ENCODE measurements at regions not wholly inside any gene's neighbourhood (a gene's known extent, or its start where the extent isn't known, plus 50 kb on each side); places are given as distances from the start of the nearest gene placed in this dataset.
"Not testable (repeated sequence)": the region's sequence is repeated elsewhere in the genome, so short reads cannot be mapped to it uniquely, and the experiment has no call there.

DNA sequence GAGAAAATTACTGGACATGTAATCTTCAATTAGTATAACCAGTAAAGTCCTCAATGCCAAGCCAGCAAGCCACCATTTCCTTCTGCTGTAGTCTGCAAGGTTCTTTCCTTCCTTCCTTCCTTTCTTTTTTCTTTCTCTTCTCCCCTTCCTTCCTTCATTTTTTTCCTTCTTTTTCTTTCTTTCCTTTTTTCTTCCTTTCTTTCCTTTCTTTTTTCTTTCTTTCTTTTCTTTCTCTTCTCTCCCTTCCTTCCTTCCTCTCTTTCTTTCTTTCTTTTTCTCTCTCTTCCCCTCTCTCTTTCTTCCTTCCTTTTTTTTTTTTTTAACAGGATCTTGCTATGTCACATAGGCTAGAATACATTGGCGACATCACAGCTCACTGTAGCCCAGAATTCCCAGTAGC, 369.8 kb downstream of the SEMA3D start:
- ATAC-seq, result no peak

DNA sequence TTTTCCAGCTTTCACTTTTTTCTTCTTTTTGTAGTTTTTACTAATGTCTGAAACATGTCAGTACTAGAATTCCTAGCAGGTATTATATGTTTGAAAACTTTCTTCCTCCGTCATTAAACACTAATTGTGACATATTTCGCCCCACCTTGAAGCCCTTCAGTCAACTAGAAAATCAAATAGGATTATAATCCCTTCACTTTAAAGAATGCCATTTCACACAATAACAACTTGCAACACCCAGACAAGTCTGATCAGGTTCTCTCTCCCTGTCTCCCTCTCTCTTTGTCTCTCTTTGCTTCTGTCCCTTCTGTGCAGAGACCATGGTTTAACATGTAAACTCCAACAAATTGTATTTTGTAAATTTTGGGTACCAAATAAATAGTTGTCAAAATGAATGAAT, 373.5 kb downstream of the SEMA3D start:
- peak; percentile 97 for ATAC-seq

DNA sequence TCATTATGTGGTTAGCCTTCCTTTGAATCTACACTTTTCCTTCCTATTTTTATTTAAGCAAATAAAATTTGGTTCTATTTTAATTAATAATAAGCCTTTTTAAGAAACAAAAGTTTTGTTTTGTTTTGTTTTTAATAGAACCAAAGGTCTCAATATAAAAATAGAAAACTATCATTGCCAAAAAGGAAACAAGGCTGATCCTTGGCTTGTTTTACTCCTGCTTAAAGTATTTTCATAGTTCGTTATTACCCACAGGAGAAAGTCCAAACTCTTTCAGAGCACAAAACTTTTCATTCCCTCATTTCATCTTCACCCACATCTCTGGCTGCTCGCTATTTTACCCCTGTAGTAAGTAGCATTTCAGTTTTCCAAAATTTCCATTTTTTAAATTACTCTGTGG, 374.8 kb downstream of the SEMA3D start:
- ATAC-seq, result no peak

DNA sequence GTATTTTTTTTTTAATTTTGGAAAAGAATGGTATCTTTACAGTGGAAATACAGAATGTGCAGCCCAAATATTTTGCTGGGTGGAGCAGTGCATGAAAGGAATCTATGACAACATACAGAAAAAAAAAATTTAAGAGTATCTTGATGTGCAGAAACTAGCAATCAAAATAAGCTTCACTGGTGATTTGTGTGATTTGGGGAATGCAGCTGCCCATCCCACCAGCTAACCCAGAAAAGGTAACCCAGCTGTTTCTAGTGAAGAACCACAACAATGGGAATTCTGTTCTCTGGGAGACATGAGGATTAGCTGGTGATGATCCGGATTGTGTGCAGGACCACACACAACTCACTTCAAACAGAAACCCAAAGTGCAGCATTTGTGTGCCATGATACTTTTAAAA, 375.5 kb downstream of the SEMA3D start:
- no peak for ATAC-seq

DNA sequence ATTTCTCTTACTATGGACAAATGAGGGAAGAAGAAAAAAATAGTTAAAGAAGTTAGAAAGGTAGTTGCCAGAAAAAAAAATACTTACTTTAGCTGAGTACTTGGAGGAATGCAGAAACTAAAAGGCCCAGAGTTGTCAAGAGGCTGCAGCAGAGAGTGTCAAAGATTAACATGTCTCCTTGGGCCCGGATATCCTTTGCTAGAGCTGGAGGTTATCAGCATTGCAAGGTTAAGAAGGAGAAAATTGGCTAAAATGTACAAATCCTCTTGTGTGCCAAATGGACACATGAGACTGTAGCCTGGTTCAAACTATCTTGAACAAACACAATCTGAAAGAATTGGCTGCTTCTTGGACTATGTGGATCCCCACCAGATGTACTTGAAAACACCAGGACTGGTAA, 377.0 kb downstream of the SEMA3D start:
- ATAC-seq, result no peak

DNA sequence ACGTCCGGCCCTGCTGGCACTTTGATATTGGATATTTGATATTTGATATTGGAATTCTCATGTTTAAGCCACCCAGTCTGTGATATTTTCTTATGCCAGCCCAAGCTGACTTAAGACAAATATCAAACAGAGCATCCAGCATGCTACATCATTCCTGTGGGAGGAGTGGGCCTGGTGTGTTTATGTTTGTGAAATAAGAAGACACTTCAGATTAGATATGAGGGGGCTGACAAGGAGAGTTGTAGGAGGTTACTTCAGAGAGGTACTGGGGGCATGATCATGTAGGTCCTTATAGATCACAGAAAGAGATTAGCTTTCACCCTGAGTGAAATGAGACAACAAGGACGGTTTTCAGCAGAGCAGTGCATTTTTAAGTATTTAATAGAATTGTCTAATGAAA, 382.9 kb downstream of the SEMA3D start:
- ATAC-seq, result no peak

DNA sequence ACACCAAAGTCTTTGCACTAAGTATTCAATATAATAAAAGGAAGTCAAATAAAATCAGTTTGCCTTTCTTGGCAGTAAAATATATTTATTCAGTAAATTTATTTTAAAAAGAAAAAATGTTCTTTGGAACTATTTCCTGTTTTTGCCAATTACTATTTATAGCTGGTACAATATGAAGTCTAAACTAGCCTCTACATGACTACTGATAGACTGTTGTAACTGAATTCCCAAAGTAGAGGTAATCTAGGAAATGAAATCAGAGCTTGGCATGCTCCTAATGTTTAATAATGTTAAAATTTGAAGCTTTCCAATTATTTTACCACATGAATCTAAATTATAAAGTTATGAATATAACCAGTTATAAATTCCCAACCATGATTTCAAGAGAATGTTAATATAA, 385.5 kb downstream of the SEMA3D start:
- no peak for ATAC-seq

DNA sequence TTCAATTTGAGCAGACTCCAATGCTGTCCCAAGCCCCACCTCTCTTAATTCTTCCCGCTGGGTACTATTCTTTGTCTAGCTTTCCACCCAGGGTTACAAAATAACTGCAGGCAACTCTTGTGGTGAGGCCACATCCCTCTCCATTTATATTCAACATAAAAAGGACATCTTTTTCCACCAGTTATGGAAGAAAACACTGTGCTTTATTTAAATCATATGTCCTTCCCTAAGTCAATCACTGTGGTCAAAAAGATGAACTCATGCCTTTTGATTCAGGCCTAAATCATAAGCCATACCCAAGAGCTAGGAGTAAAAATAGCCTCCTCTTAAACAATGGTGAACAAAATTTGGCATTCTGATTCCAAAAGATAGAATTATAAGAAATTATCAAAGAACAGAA, 386.0 kb downstream of the SEMA3D start:
- no peak for ATAC-seq

DNA sequence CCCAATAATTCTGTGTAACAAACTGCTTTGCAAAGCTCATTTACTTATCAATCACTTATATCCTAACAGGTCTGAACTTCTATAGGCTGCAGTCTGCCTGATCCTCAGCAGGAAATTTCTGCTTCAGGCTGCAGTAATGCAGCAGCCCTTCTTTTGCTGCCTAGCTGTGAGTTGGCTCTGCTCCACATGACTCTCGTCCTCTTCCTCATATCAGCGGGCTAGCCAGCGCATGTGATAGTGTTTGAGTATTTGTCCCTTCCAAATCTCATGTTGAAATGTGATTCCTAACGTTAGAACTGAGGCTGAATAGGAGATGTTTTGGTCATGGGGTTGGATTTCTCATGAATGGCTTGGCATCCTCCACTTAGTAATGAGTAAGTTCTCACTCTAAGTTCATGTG, 387.8 kb downstream of the SEMA3D start:
- ATAC-seq, result peak; percentile 68

DNA sequence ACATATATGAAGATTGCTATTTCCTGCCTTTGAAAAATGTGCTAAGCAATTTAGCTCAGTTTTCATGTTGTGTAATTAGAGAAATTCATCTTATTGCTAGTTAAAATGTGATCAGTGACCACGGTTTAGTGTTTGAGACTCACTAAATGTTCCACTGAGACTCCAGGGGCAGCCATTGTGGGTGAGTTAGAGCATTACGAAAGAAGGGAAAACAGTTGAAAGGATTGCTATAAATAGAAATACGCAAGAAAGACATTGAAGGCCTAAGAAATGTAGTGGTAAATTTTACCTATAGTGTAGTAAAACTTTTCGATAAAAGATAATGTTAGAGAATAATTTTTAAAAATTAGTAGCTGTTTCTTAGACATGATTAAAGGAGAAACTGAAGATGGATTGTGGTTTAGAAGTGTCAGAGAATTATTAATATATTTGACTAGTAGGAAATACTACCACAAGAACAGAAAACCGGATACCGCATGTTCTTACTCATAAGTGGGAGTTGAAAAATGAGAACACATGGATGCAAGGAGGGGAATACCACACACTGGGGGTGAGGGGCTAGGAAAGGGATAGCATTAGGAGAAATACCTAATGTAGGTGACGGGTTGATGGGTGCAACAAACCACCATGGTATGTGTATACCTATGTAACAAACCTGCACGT, 394.5 kb downstream of the SEMA3D start:
- no peak for ATAC-seq

DNA sequence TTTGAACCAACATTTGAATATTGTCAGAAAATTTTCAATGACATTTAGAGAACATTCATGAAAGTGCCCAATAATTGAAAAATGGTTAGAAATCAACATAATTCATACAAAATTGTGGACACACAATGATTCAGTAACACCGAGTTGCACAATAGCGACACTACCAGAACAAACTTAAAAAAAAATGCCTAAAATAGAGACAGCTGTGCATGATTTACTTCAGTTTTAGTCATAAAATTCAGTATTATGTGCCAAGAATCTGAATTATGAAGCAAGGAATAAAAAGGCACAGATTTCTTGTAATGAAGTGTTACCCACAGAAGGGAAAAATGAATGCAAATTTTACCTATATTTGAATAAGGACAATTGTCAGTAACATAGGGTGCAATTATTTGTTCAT, 396.0 kb downstream of the SEMA3D start:
- ATAC-seq, result no peak

DNA sequence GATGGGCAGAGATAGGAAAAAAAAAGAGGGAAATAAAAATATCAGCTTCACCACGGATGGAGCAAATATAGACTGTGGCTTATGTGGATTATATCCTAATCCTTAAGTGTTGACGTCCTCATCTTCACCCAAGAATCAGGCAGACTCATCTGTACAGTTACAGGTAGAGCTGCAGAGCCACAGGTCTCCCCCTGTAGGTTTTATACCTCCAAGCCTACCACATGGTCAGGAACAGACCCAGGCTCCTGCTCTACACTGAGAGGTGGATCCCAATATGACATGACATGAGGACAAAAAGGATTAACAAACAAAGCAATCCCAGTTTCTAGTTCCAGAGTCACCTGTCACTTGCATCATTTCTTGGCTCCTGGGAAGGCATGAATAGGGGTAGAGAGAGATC, 400.8 kb downstream of the SEMA3D start:
- ATAC-seq, result peak; percentile 13

DNA sequence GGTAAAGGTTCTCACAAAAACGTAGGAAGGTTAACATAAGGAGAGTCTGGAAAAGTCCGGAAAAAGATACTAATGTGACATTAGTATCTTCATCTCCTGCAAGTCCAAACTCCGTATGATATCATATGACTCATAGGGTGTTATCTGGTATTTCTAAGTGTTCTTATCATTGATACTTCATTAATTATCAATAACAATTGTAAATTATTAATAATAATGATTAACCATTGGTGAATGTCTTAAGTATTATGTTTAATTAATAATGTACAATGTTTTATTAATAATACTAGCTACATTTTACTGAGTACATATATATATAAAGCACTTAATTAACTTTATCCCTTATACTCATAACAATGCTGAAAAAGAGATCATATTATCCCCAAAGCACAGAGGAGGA, 402.4 kb downstream of the SEMA3D start:
- ATAC-seq, result no peak

DNA sequence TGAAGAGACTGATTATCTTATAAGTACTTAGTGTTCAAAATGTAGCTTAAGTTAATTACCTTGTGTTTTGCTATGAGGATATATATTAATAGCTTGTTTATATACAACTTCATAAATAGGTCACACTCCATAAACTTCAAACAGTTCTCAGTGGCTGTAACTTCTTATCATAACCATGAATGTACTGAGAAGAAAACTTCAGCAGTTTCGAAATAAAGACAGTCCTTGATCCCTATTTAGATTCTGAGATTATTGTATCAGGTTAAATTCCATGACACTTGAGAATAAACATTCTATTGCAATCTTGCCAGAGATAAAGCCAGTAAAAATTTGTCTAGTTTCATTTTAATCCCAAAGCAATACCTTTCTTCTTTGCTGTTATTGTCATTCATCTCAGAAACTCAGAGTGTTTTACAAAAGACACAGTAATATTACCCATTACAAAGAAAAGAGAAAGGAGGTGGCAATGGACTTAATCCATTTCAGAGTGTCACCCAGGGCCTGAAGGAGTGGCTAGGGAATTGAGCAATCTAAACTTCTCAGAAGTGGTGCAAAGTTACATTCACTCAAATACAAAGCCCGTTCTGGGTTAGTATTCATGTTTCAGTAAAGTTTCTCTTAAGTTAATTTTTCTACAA, 403.6 kb downstream of the SEMA3D start:
- ATAC-seq, result peak; percentile 48

DNA sequence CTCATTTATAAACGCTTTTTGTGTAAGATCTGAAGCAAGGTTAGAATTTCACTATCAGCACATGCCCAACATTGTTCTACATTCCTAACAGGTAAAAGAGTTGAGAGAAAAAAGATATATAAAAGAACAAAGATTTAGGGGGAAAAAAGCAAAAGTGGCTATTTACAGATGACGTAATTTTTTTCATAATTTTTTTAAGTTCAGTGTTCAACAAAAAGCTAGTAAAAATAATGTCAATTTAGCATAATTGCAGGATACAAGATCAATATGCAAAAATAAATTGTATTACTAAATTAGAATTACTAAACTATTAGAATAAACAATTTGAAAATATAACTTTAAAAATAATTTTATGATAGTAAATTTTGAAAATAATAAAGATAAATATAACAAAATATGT, 405.0 kb downstream of the SEMA3D start:
- ATAC-seq, result no peak

DNA sequence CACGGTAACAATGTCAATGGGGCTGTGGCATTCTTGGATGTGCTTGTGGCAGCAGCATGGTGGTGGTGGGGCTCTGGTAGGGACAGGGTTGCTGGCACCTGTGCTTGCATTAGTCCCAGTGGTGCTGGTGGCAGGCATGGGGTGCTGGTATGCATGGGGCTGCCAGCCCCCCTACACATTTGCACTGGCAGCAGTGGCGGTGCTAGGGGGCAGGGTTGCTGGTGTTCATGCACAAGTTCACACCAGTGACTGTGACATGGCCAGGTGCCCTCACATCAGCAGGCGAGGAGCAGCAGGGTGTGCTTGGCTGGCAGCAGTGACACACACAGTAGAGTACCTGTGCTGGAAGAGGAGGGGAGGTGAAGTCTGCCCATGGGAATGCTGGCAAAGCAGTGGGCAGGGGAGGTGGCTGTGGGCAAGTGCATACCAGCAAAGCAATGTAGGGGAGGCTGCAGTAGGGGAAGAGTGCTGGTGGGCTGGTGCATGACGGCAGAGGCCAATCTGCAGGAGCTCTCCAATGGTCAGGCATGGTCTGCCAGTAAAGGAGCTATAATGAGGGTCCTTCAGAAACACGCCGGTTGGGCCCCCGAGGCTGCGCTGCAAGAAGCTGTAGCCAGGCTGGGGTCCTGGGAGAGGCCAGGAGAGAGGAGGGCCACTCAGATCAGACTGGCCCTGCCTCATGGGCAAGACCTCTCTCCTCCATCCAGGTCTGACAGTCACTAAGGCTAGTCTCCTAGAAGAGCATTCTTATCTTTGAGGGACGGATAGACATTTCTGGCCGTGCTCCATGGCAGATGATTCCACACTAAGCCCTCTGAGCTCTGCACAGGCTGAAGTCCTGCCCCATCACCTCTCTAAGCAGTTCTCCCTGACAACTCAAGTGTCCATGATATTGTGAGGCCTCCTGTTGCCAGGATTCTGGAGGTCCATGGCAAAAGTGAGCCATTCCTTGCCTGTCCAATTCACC, 406.4 kb downstream of the SEMA3D start:
- ATAC-seq, result no peak

DNA sequence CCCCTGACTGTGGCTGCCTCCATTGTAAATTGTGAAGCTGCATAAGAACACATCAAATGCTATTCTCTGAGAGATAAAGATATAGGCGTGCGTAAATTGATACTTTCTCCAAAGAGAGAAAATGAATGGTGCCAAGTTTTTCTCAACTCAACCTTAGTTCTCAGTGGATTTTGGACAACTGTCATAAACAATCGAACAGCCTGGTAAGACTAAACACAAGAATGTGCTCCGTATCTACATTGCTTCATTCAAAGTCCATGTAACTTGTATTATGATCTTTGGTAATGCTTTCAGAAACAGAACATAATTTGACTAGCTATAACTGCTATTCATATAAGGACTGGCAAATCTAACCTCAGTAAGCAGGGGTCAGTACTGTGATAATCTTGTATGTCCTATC, 429.1 kb downstream of the SEMA3D start:
- no peak for ATAC-seq

DNA sequence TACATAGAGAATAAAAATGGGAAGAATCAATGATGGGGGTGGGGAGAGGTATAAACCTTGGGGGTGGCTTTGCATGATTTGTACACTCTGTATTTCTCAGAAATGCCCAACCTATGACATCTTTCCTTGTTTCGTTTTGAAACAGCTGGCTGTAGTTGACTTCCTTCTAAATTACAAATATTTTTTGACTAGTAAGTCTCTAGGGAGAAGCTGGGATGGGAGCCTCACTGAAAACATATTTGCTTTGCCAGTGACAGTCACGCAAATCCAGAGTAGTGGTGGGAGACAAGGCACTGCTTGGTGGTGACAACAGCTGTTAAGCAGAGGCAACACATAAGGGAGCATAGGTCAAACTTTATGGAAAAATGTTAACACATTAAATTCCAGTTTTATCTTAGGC, 440.5 kb downstream of the SEMA3D start:
- no peak for ATAC-seq

DNA sequence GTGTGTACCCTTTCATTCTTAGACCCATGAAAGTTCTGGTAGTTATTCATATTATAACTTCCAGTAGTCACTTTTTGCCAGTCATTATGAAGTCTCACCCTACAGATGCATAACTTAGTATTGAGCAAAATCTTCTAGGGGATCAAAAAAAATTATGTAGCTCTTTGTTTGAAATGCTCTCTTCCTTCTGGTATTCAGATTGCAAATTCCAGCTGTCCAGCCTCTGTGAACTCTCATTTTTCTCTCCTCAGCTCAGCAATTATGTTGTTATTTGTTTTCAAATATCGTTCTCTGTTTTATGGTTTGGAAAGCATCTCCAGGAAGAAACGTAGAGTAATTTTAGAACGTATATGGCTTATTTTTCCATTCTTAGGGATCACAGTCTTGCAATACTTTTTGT, 442.5 kb downstream of the SEMA3D start:
- ATAC-seq, result no peak

DNA sequence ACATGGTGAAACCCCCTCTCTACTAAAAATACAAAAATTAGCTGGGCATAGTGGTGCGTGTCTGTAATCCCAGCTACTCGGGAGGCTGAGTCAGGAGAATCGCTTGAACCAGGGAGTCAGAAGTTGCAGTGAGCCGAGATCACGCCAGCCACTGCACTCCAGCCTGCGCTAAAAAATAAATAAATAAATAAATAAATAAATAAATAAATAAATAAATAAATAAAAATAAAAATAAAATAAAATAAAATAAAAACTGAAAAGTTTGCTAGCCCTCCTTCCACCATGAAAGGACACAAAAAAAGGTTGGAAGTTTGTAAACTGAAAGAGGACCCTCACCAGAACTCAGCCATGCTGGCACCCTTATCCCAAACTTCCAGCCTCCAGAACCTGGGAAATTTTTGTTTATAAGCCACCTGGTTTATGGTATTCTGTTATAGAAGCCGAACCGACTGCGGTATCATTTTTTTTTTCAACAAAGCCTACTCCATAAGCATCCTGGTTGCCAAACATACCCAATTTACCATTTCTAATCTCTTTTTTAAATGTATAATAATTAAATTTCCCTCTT, 448.2 kb downstream of the SEMA3D start:
- ATAC-seq, result no peak

DNA sequence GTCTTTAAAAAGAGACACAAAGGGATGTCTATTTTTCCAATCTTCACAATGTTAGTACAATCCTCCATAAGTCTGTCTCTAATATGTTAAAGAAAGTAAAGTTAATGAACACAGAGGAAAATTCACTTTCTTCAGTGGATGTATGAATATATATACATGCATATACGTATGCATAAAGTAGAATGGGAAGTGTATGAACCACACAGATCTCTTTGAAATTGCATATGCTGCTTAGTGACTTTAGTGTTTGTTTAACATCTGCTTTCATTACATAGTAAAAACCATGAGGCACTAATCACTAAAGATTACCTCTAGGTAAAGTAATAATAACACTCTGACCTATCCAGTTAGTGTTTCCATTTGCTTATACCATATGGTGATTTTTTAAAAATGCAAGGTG, 451.2 kb downstream of the SEMA3D start:
- no peak for ATAC-seq

DNA sequence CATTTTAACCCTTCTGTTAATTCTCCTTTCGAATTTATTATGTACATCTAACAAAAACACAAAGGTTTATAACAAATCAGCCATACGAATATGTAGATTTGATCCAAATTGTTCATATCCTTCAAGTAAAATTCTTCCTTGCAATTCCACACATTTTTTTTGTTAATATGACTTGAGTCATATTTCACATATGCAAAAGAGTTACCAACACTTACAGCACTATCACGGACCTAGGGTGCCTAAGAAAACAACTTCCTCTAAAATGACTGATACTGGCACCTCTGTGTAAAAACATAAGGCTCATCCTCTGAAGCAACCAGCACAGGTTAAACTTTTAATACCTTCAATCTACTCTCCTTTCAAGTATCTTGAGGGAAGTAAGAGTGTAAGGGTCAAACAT, 451.8 kb downstream of the SEMA3D start:
- ATAC-seq, result no peak

DNA sequence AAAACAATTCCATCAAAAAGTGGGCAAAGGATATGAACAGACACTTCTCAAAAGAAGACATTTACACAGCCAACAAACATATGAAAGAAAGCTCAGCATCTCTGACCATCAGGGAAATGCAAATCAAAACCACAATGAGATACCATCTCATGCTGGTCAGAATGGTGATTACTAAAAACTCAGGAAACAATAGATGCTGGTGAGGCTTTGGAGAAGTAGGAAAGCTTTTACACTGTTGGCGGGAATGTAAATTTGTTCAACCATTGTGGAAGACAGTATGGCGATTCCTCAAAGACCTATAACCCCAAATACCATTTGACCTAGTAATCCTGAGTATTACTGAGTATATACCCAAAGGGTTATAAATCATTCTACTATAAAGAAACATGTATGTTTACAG, 452.9 kb downstream of the SEMA3D start:
- not testable (repeated sequence) for ATAC-seq
